ENCODE measurements at regions not wholly inside any gene's neighbourhood (a gene's known extent, or its start where the extent isn't known, plus 50 kb on each side); places are given as distances from the start of the nearest gene placed in this dataset.
A peak's percentile ranks its signal among the peaks of the same experiment; 100 is the strongest.
"Not testable (repeated sequence)": the region's sequence is repeated elsewhere in the genome, so short reads cannot be mapped to it uniquely, and the experiment has no call there.

DNA sequence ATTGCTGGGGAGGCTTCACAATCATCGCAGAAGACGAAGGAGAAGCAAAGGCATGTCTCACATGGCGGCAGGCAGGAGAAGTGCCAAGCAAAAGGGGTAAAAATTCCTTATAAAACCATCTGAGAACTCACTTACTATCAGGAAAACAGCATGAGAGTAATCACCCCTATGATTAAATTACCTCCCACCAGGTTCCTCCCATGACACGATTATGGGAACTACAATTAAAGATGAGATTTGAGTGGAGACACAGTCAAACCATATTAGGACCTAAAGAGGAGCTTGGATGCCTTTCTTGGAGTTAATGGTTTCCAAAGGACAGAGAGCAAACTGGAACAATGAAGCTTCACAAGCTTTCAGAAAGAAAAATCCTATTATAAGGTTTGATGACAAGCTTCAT, 168.4 kb upstream of the SMARCAD1 start:
- no peaks in the 10 kb centered on the region for H3K27me3 ChIP-seq (ENCODE audit: control insufficient read depth, insufficient read depth, low read length)
- TF ChIP-seq, protein P1, sequence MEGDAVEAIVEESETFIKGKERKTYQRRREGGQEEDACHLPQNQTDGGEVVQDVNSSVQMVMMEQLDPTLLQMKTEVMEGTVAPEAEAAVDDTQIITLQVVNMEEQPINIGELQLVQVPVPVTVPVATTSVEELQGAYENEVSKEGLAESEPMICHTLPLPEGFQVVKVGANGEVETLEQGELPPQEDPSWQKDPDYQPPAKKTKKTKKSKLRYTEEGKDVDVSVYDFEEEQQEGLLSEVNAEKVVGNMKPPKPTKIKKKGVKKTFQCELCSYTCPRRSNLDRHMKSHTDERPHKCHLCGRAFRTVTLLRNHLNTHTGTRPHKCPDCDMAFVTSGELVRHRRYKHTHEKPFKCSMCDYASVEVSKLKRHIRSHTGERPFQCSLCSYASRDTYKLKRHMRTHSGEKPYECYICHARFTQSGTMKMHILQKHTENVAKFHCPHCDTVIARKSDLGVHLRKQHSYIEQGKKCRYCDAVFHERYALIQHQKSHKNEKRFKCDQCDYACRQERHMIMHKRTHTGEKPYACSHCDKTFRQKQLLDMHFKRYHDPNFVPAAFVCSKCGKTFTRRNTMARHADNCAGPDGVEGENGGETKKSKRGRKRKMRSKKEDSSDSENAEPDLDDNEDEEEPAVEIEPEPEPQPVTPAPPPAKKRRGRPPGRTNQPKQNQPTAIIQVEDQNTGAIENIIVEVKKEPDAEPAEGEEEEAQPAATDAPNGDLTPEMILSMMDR (IDR thresholded peaks at IDR 0.05; ENCODE audit: insufficient read depth, low read length, severe bottlenecking): no peak
- DNase-seq (ENCODE audit: low read depth) (no peak), FAIRE-seq (no peak)
- no peaks in the 10 kb centered on the region for H3K36me3 ChIP-seq (ENCODE audit: control insufficient read depth, insufficient read depth, low read length)
- no peak overlapping the region for H3K4me3 ChIP-seq (ENCODE audit: low read depth, low read length)

DNA sequence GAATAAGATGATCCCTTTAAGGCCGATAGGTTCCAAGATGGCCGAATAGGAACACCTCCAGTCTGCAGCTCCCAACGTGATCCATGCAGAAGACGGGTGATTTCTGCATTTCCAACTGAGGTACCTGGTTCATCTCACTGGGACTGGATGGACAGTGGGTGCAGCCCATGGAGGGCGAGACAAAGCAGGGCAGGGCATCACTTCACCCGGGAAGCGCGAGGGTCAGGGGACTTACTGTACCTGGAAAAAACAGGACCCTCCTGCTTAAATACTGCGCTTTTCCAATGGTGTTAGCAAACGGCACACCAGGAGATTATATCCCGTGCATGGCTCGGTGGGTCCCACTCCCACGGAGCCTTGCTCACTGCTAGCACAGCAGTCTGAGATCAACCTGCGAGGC, 163.2 kb upstream of the SMARCAD1 start:
- not testable (repeated sequence) for FAIRE-seq; H3K27me3 ChIP-seq (ENCODE audit: control insufficient read depth, insufficient read depth, low read length); DNase-seq (ENCODE audit: low read depth); H3K36me3 ChIP-seq (ENCODE audit: control insufficient read depth, insufficient read depth, low read length); H3K4me3 ChIP-seq (ENCODE audit: low read depth, low read length)

DNA sequence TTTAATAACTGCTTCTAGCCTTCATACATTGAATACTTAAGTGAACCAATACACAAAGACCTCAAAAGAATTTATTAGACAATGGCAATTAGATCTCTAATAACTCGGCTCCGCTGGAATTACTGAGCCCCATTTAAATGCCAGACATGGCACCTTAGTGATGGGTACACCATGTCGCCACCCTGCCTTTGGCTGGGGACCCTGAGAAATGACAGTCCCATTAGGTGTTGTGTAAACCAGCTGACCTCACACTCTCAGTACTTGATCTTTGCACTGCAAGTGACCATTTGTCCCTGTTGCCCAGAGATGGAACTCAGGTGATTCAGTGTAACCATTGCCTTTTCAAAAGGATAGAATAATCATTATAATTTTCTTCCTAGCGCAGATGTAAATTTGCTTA, 144.6 kb upstream of the SMARCAD1 start:
- no peaks in the 10 kb centered on the region for H3K27me3 ChIP-seq (ENCODE audit: control insufficient read depth, insufficient read depth, low read length)
- DNase-seq (ENCODE audit: low read depth) (no peak), FAIRE-seq (no peak)
- no peak overlapping the region for H3K4me3 ChIP-seq (ENCODE audit: low read depth, low read length)
- TF ChIP-seq, protein P1 (IDR thresholded peaks at IDR 0.05; ENCODE audit: insufficient read depth, low read length, severe bottlenecking): no peak
- no peaks in the 10 kb centered on the region for H3K36me3 ChIP-seq (ENCODE audit: control insufficient read depth, insufficient read depth, low read length)

DNA sequence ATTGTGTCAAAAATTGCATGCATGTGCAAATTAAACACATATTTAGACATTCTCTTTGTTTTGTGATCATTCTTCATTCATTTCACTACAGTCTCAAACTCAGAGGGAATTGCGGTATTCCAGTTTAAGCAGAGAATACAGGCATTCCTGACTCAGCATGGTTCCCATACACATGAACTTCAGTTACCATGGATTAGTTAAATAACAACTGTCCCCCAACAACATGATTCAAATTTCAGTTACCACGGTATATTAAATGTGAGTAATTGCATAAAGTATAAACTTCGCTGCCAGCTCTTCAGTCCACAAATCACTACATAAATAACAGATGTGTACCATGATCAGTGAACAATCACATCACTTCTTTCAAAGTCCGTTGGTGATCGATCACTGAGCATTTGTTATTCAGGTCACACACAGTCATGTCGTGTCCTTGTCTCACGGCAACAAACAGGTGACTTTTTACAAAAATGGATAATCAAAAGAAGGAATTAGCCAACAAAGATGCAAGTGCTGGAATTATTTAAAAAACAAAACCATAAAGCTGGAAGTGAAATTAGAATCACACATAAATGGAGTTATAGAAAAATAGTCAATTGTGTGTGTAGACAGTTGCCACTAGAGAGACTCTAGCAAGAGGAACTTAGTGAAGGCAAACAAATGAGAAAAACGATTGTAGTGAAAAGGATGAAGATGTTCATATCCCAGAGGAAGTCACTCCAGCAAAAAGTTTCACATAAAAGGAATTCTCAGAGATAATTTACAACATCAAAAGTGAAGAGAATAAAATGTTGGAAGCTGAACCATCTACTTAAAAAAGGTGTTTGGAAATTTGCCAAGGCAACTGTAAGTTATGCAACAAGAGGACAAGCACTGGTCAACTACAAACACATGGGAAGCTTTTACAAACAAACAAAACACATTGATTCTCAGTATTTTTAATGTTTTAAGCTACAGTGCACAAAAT, 138.6 kb upstream of the SMARCAD1 start:
- Histone ChIP-seq H3K4me3 (ENCODE audit: low read depth, low read length) (no peak overlapping the region), H3K27me3 (ENCODE audit: control insufficient read depth, insufficient read depth, low read length) (no peaks in the 10 kb centered on the region), H3K36me3 (ENCODE audit: control insufficient read depth, insufficient read depth, low read length) (no peaks in the 10 kb centered on the region)
- DNase-seq (ENCODE audit: low read depth) (peak; percentile 7), FAIRE-seq (no peak)
- TF ChIP-seq, protein P1 (IDR thresholded peaks at IDR 0.05; ENCODE audit: insufficient read depth, low read length, severe bottlenecking): no peak

DNA sequence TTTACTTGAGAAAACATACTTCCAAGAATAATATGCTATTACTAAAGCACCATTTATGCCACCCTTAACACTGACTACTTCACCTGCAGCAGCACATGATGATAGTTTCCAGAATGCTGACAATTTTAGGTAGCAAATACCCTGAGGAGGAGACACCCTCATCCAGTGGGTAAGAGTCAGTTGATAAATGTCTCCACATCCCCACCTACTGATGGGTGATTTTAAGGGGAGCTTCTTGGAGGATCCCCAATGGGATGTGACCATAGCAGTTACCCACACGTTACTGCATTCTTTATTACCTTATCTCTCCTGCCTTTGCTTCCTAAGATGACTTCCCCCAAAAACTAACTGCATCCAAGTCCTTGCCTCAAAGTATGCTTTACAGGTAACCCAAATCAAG, 131.2 kb upstream of the SMARCAD1 start:
- TF ChIP-seq, protein P1 (IDR thresholded peaks at IDR 0.05; ENCODE audit: insufficient read depth, low read length, severe bottlenecking): no peak
- FAIRE-seq: no peak

DNA sequence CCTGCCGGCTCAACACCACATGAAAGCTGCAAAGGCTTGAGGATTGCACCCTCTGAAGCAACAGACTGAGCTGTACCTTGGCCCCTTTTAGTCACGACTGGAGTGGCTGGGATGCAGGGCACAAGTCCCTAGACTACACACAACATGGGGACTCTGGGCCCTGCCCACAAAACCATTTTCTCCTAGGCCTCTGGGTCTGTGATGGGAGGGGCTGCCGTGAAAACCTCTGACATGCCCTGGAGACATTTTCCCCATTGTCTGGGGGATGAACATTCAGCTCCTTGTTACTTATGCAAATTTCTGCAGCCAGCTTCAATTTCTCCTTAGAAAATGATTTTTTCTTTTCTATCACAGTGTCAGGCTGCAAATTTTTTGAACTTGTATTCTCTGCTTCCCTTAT, 123.5 kb upstream of the SMARCAD1 start:
- H3K27me3 ChIP-seq (ENCODE audit: control insufficient read depth, insufficient read depth, low read length): no peaks in the 10 kb centered on the region
- H3K4me3 ChIP-seq (ENCODE audit: low read depth, low read length): no peak overlapping the region
- H3K36me3 ChIP-seq (ENCODE audit: control insufficient read depth, insufficient read depth, low read length): no peaks in the 10 kb centered on the region
- FAIRE-seq: no peak
- TF ChIP-seq, protein P1 (IDR thresholded peaks at IDR 0.05; ENCODE audit: insufficient read depth, low read length, severe bottlenecking): no peak
- DNase-seq (ENCODE audit: low read depth): no peak

More for the DNA sequence above, 131.2 kb upstream of the SMARCAD1 start:
- Histone ChIP-seq H3K4me3 (ENCODE audit: low read depth, low read length) (no peak overlapping the region), H3K27me3 (ENCODE audit: control insufficient read depth, insufficient read depth, low read length) (no peaks in the 10 kb centered on the region), H3K36me3 (ENCODE audit: control insufficient read depth, insufficient read depth, low read length) (no peaks in the 10 kb centered on the region)
- DNase-seq (ENCODE audit: low read depth): no peak

DNA sequence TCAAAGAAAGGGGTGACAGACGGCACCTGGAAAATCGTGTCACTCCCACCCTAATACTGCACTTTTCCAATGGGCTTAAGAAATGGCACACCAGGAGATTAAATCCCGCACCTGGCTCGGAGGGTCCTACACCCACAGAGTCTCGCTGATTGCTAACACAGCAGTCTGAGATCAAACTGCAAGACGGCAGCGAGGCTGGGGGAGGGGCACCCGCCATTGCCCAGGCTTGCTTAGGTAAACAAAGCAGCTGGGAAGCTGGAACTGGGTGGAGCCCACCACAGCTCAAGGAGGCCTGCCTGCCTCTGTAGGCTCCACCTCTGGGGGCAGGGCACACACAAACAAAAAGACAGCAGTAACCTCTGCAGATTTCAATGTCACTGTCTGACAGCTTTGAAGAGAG, 108.5 kb upstream of the SMARCAD1 start:
- DNase-seq (ENCODE audit: low read depth); H3K36me3 ChIP-seq (ENCODE audit: control insufficient read depth, insufficient read depth, low read length); H3K4me3 ChIP-seq (ENCODE audit: low read depth, low read length); H3K27me3 ChIP-seq (ENCODE audit: control insufficient read depth, insufficient read depth, low read length); FAIRE-seq: not testable (repeated sequence)
